Naive thymus-derived CD4-positive, alpha-beta T cell (primary cell): ENCODE measurements at regions not wholly inside any gene's neighbourhood (a gene's known extent, or its start where the extent isn't known, plus 50 kb on each side); places are given as distances from the start of the nearest gene placed in this dataset.

Source experiments
- ATAC-seq: fragments of 150-1000 bp; cut with Tn5 transposase; 2 replicates; pipeline ENCODE4 v1.10.0; 2021; ENCODE audit warnings: mild to moderate bottlenecking, moderate library complexity
- CTCF ChIA-PET: fragments of 350-600 bp; sonication (Branson Sonifier 250); formaldehyde crosslinking; loops from one replicate; lab custom pipeline; 2021; ENCODE audit warnings: antibody characterized with exemption; lab: Charles Lee
- POLR2A ChIA-PET: fragments of 350-600 bp; sonication (Branson Sonifier 250); formaldehyde crosslinking; loops from one replicate; lab custom pipeline; 2021; ENCODE audit warnings: antibody characterized with exemption, inconsistent platforms; lab: Charles Lee
- DNase-seq, 9 donors: peaks; one replicate each; pipeline versions ENCODE4 v3.0.0 to v3.0.0-alpha.2; 2020 to 2022; ENCODE audit warnings: mixed read lengths in 1 of 9
- H3K27ac ChIP-seq: one replicate; pipeline ENCODE4 v1.7.0; 2013; ENCODE audit warnings: mild to moderate bottlenecking, low read depth, low read length, moderate library complexity
- H3K27me3 ChIP-seq, 2 donors: one replicate each; pipeline ENCODE4 v1.7.0; 2013; ENCODE audit warnings: low read length in 2 of 2, mild to moderate bottlenecking in 2 of 2, moderate library complexity in 2 of 2; ENCODE audit not compliant: control insufficient read depth in 2 of 2, insufficient read depth in 2 of 2
- H3K36me3 ChIP-seq, 3 experiments: 1 replicate in 2 of 3; 2 replicates in 1 of 3; pipeline ENCODE4 v1.7.0; 2013; ENCODE audit warnings: low read length in 3 of 3, mild to moderate bottlenecking in 3 of 3, moderate library complexity in 1 of 3; ENCODE audit not compliant: insufficient read depth in 3 of 3, control insufficient read depth in 2 of 3
- H3K4me1 ChIP-seq, 2 donors: one replicate each; pipeline ENCODE4 v1.7.0; 2013; ENCODE audit warnings: low read length in 2 of 2, mild to moderate bottlenecking in 2 of 2, moderate library complexity in 1 of 2; ENCODE audit not compliant: control insufficient read depth in 2 of 2, insufficient read depth in 2 of 2
- H3K4me3 ChIP-seq: 2 replicates; pipeline ENCODE4 v1.7.0; 2013; ENCODE audit warnings: mild to moderate bottlenecking, low read length
- H3K9me3 ChIP-seq, 3 experiments: 1 replicate in 2 of 3; 2 replicates in 1 of 3; pipeline ENCODE4 v1.7.0; 2013; ENCODE audit warnings: low read length in 3 of 3; ENCODE audit not compliant: control insufficient read depth in 2 of 3
- H3K27ac Mint-ChIP-seq, 9 donors: one replicate each; pipeline ENCODE4 v1.8.0; 2020 to 2022; ENCODE audit warnings: mixed read lengths in 9 of 9, mild to moderate bottlenecking in 8 of 9, moderate library complexity in 5 of 9, inconsistent platforms in 2 of 9
- H3K27me3 Mint-ChIP-seq, 5 donors: one replicate each; pipeline ENCODE4 v1.8.0; 2021 to 2022; ENCODE audit warnings: mixed read lengths in 5 of 5, mild to moderate bottlenecking in 1 of 5
- H3K36me3 Mint-ChIP-seq, 5 donors: one replicate each; pipeline ENCODE4 v1.8.0; 2020 to 2022; ENCODE audit warnings: mixed read lengths in 5 of 5, mild to moderate bottlenecking in 3 of 5, inconsistent platforms in 1 of 5
- H3K4me1 Mint-ChIP-seq, 7 donors: one replicate each; pipeline ENCODE4 v1.8.0; 2020 to 2022; ENCODE audit warnings: mixed read lengths in 7 of 7, mild to moderate bottlenecking in 3 of 7, inconsistent platforms in 1 of 7
- H3K4me3 Mint-ChIP-seq, 10 donors: one replicate each; pipeline ENCODE4 v1.8.0; 2020 to 2022; ENCODE audit warnings: mild to moderate bottlenecking in 10 of 10, mixed read lengths in 10 of 10, moderate library complexity in 6 of 10, inconsistent platforms in 2 of 10
- H3K9me3 Mint-ChIP-seq, 11 donors: one replicate each; pipeline ENCODE4 v1.8.0; 2020 to 2022; ENCODE audit warnings: mixed read lengths in 11 of 11, mild to moderate bottlenecking in 4 of 11, inconsistent platforms in 1 of 11, moderate library complexity in 1 of 11
- intact Hi-C, 2 donors: fragments of 100-400 bp; cut with micrococcal nuclease; formaldehyde crosslinking; loops; one replicate each; pipeline ENCODE4 v1.15.1; 2023

- no peak overlapping the region for H3K4me3 ChIP-seq
- peaks cover 0 to 8% (median 3%) of the 10 kb centered on the region in 11 donors for H3K9me3 Mint-ChIP-seq
- H3K27ac ChIP-seq, result no peak overlapping the region
- POLR2A ChIA-PET, result no interaction called here
- CTCF ChIA-PET, result no interaction called here
- H3K9me3 ChIP-seq, result no peaks in the 10 kb centered on the region
- DNase-seq (no peak), ATAC-seq (no peak)
- no peak overlapping the region for H3K27ac Mint-ChIP-seq
- no peaks in the 10 kb centered on the region for H3K4me1 Mint-ChIP-seq
- H3K36me3 ChIP-seq, result no peaks in the 10 kb centered on the region
- no peaks in the 10 kb centered on the region for H3K27me3 ChIP-seq
- no peak overlapping the region for H3K4me3 Mint-ChIP-seq
- intact Hi-C loops, result no loop called here
- H3K36me3 Mint-ChIP-seq, result peaks cover 0 to 3% (median 0%) of the 10 kb centered on the region in 5 donors
- H3K27me3 Mint-ChIP-seq, result no peaks in the 10 kb centered on the region
- H3K4me1 ChIP-seq, result no peaks in the 10 kb centered on the region
Observed at GRCh38 chr5:2906302-2907090, 155.0 kb upstream of the IRX2 start.

DNA sequence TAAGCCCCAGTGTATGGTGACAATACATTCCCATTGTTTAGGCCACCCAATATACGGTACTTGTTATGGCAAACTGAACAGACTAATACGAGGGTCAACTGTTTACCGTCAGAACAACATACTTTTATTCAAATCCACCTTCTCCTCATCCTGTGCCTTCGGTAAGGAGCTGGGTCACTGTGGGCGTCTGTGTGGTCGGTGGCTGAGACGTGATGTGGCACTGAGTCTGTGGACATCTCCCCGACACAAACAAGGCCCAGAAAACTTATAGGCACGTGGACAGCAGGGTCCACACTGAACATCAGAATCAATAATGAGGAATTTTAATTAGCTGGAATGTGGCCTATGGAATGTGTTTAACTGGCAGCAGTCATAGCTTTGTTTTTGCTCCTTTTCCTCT, 154.3 kb upstream of the IRX2 start:
- CTCF ChIA-PET, result no interaction called here
- no peak overlapping the region for H3K27ac Mint-ChIP-seq
- Histone ChIP-seq H3K27ac (no peak overlapping the region), H3K27me3 (no peaks in the 10 kb centered on the region), H3K4me1 (no peaks in the 10 kb centered on the region), H3K36me3 (no peaks in the 10 kb centered on the region), H3K4me3 (no peak overlapping the region), H3K9me3 (no peaks in the 10 kb centered on the region)
- H3K9me3 Mint-ChIP-seq, result peaks cover 0 to 8% (median 2%) of the 10 kb centered on the region in 11 donors
- H3K27me3 Mint-ChIP-seq, result no peaks in the 10 kb centered on the region
- intact Hi-C loops, result no loop called here
- ATAC-seq, result no peak
- no peaks in the 10 kb centered on the region for H3K4me1 Mint-ChIP-seq
- DNase-seq, result no peak
- POLR2A ChIA-PET, result no interaction called here
- peaks cover 0 to 3% (median 0%) of the 10 kb centered on the region in 5 donors for H3K36me3 Mint-ChIP-seq
- H3K4me3 Mint-ChIP-seq, result no peak overlapping the region

GRCh38 chr5:2904956-2905355, 153.5 kb upstream of the IRX2 start:
- ATAC-seq (no peak), DNase-seq (no peak)
- CTCF ChIA-PET, result no interaction called here
- H3K4me3 Mint-ChIP-seq, result no peak overlapping the region
- H3K36me3 Mint-ChIP-seq, result peaks cover 0 to 3% (median 0%) of the 10 kb centered on the region in 5 donors
- H3K27ac ChIP-seq, result no peak overlapping the region
- peaks cover 0 to 14% (median 4%) of the 10 kb centered on the region in 11 donors for H3K9me3 Mint-ChIP-seq
- no peaks in the 10 kb centered on the region for H3K27me3 ChIP-seq
- no peak overlapping the region for H3K4me3 ChIP-seq
- H3K4me1 ChIP-seq, result no peaks in the 10 kb centered on the region
- POLR2A ChIA-PET, result no interaction called here
- intact Hi-C loops, result no loop called here
- no peaks in the 10 kb centered on the region for H3K4me1 Mint-ChIP-seq
- H3K36me3 ChIP-seq, result no peaks in the 10 kb centered on the region
- H3K9me3 ChIP-seq, result no peaks in the 10 kb centered on the region
- no peak overlapping the region for H3K27ac Mint-ChIP-seq
- H3K27me3 Mint-ChIP-seq, result no peaks in the 10 kb centered on the region

GRCh38 chr5:2904399-2904798, 152.9 kb upstream of the IRX2 start:
- ChIA-PET CTCF (no interaction called here), POLR2A (no interaction called here)
- Histone ChIP-seq H3K27me3 (no peaks in the 10 kb centered on the region), H3K27ac (no peak overlapping the region), H3K4me3 (no peak overlapping the region), H3K9me3 (no peaks in the 10 kb centered on the region), H3K36me3 (no peaks in the 10 kb centered on the region), H3K4me1 (no peaks in the 10 kb centered on the region)
- Mint-ChIP-seq H3K4me3 (no peak overlapping the region), H3K9me3 (peaks cover 0 to 14% (median 4%) of the 10 kb centered on the region in 11 donors), H3K36me3 (peaks cover 0 to 3% (median 0%) of the 10 kb centered on the region in 5 donors), H3K27me3 (no peaks in the 10 kb centered on the region), H3K4me1 (no peaks in the 10 kb centered on the region), H3K27ac (no peak overlapping the region)
- ATAC-seq (no peak), DNase-seq (no peak)
- intact Hi-C loops, result no loop called here

DNA sequence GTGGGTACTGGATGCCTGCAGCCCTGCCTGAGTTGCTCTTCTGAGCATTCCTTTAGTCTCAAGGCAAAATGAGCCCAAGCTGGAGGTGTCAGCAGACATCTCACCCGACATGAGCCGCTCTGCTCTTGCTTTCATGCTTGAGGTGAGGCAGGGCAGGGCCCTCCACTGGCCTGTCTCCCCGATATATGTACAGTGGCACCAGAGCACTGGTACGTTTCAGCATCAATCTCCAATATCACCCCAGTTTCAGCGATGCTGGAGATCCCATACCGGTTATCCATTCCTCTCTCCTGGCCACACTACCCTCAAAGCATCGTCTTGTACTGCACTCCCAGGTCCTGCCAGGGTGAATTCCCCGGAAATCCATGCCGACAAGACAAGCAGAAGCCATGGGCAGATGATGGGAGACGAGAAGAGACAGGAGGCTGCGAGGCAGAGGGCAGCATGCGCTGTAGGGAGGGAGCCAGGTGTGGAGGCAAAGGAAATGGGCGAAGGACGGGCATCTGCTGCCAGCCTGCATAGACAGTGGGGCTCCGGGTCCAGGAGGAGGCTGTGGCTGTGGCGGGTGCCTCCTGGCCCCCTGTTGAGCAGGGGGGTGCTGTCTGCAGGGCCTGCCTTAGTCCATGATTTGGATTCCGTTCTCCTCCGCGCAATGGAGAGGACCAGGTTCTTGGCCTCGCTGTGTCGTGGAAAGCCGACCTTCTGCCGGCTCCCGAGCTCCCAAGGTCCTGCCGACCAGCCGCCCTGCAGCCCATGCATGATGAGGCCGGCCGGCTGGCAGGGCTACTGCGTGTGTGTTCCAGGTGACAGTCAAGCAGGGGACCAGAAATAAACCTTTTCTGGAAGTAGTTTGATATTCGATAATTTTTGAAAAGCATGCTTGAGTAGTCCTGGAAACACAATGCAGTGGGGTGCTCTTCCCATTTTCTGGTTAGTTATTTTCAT, 152.2 kb upstream of the IRX2 start:
- Histone ChIP-seq H3K27me3 (no peaks in the 10 kb centered on the region), H3K4me3 (no peak overlapping the region), H3K36me3 (no peaks in the 10 kb centered on the region), H3K4me1 (no peaks in the 10 kb centered on the region), H3K9me3 (no peaks in the 10 kb centered on the region), H3K27ac (no peak overlapping the region)
- no peak for DNase-seq
- ATAC-seq, result no peak
- no peak overlapping the region for H3K27ac Mint-ChIP-seq
- CTCF ChIA-PET, result no interaction called here
- peaks cover 0 to 14% (median 4%) of the 10 kb centered on the region in 11 donors for H3K9me3 Mint-ChIP-seq
- H3K4me1 Mint-ChIP-seq, result no peaks in the 10 kb centered on the region
- H3K36me3 Mint-ChIP-seq, result peaks cover 0 to 3% (median 0%) of the 10 kb centered on the region in 5 donors
- H3K4me3 Mint-ChIP-seq, result no peak overlapping the region
- no peaks in the 10 kb centered on the region for H3K27me3 Mint-ChIP-seq
- intact Hi-C loops, result no loop called here
- POLR2A ChIA-PET, result no interaction called here

DNA sequence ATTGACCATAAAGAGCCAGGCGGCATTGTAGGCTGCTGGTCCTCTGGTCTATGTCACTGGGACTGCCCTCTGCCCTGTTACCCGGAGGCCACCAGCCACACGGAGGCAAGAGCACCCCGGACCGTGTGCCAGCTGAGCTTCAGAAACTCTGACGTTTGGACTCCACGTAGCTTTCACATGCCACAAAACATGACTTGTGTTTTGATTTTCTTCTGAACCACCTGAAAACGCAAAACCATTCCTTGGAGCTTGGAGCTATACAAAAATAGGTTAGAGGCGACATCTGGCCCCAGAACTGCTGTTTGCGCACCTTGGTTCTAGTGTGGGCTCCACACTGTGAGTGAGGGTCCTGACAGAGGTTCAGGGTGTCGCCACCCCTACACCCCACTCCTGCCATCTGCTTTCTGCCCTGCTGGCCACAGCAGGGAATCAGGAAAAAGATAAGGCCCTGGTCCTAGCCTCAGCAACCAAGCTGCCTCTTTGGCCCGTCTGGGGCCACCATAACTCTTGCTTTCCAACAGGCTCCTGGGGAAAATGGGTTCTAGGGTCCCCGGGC, 151.3 kb upstream of the IRX2 start:
- no peak overlapping the region for H3K4me3 ChIP-seq
- Mint-ChIP-seq H3K36me3 (peaks cover 0 to 3% (median 0%) of the 10 kb centered on the region in 5 donors), H3K9me3 (peaks cover 0 to 14% (median 4%) of the 10 kb centered on the region in 11 donors), H3K4me1 (no peaks in the 10 kb centered on the region), H3K27ac (no peak overlapping the region), H3K27me3 (no peaks in the 10 kb centered on the region), H3K4me3 (no peak overlapping the region)
- H3K36me3 ChIP-seq, result no peaks in the 10 kb centered on the region
- no peaks in the 10 kb centered on the region for H3K27me3 ChIP-seq
- POLR2A ChIA-PET, result no interaction called here
- CTCF ChIA-PET, result no interaction called here
- no peak for ATAC-seq
- H3K9me3 ChIP-seq, result no peaks in the 10 kb centered on the region
- no peaks in the 10 kb centered on the region for H3K4me1 ChIP-seq
- intact Hi-C loops, result no loop called here
- no peak for DNase-seq
- H3K27ac ChIP-seq, result no peak overlapping the region
